ENCODE measurements at regions not wholly inside any gene's neighbourhood (a gene's known extent, or its start where the extent isn't known, plus 50 kb on each side); places are given as distances from the start of the nearest gene placed in this dataset.

GRCh38 chr6:18335948-18336347, 51.2 kb upstream of the RNF144B start:
- DNase-seq, result no peak
- TF ChIP-seq GATA1 (IDR thresholded peaks at IDR 0.05; ENCODE audit: low read depth, low read length), result no peak
- TF ChIP-seq POLR2A (IDR thresholded peaks at IDR 0.05; ENCODE audit: low read length), result no peak

GRCh38 chr6:18334251-18334650, 52.9 kb upstream of the RNF144B start:
- no peak for DNase-seq
- TF ChIP-seq POLR2A (IDR thresholded peaks at IDR 0.05; ENCODE audit: low read length), result no peak
- TF ChIP-seq GATA1 (IDR thresholded peaks at IDR 0.05; ENCODE audit: low read depth, low read length), result no peak

- TF ChIP-seq POLR2A (IDR thresholded peaks at IDR 0.05; ENCODE audit: low read length), result no peak
- no peak for TF ChIP-seq GATA1 (IDR thresholded peaks at IDR 0.05; ENCODE audit: low read depth, low read length)
- no peak for DNase-seq
Observed at GRCh38 chr6:18330548-18331081, 56.5 kb upstream of the RNF144B start.

GRCh38 chr6:18329776-18330175, 57.4 kb upstream of the RNF144B start:
- no peak for DNase-seq
- TF ChIP-seq GATA1 (IDR thresholded peaks at IDR 0.05; ENCODE audit: low read depth, low read length) (no peak), POLR2A (IDR thresholded peaks at IDR 0.05; ENCODE audit: low read length) (no peak)

- no peak for TF ChIP-seq GATA1 (IDR thresholded peaks at IDR 0.05; ENCODE audit: low read depth, low read length)
- no peak for TF ChIP-seq POLR2A (IDR thresholded peaks at IDR 0.05; ENCODE audit: low read length)
- no peak for DNase-seq
Observed at GRCh38 chr6:18328540-18328939, 58.6 kb upstream of the RNF144B start.

GRCh38 chr6:18328070-18328469, 59.1 kb upstream of the RNF144B start:
- DNase-seq, result no peak
- TF ChIP-seq POLR2A (IDR thresholded peaks at IDR 0.05; ENCODE audit: low read length) (no peak), GATA1 (IDR thresholded peaks at IDR 0.05; ENCODE audit: low read depth, low read length) (no peak)

GRCh38 chr6:18327626-18328025, 59.5 kb upstream of the RNF144B start:
- peak; percentile 8 to 23 for DNase-seq

GRCh38 chr6:18326980-18327379, 60.2 kb upstream of the RNF144B start:
- no peak for DNase-seq
- TF ChIP-seq GATA1 (IDR thresholded peaks at IDR 0.05; ENCODE audit: low read depth, low read length), result no peak
- TF ChIP-seq POLR2A (IDR thresholded peaks at IDR 0.05; ENCODE audit: low read length), result no peak

More at GRCh38 chr6:18327626-18328025, 59.5 kb upstream of the RNF144B start:
- TF ChIP-seq POLR2A (IDR thresholded peaks at IDR 0.05; ENCODE audit: low read length) (no peak), GATA1 (IDR thresholded peaks at IDR 0.05; ENCODE audit: low read depth, low read length) (no peak)

GRCh38 chr6:18326001-18326400, 61.1 kb upstream of the RNF144B start:
- no peak for DNase-seq
- TF ChIP-seq POLR2A (IDR thresholded peaks at IDR 0.05; ENCODE audit: low read length), result no peak
- TF ChIP-seq GATA1 (IDR thresholded peaks at IDR 0.05; ENCODE audit: low read depth, low read length), result no peak

- DNase-seq, result no peak
- no peak for TF ChIP-seq GATA1 (IDR thresholded peaks at IDR 0.05; ENCODE audit: low read depth, low read length)
- no peak for TF ChIP-seq POLR2A (IDR thresholded peaks at IDR 0.05; ENCODE audit: low read length)
Observed at GRCh38 chr6:18324706-18325042, 60.3 kb upstream of the DEK start.

- TF ChIP-seq POLR2A (IDR thresholded peaks at IDR 0.05; ENCODE audit: low read length), result no peak
- no peak for TF ChIP-seq GATA1 (IDR thresholded peaks at IDR 0.05; ENCODE audit: low read depth, low read length)
- peak; percentile 32 to 48 for DNase-seq
Observed at GRCh38 chr6:18323935-18324705, 59.8 kb upstream of the DEK start.

- no peak for TF ChIP-seq POLR2A (IDR thresholded peaks at IDR 0.05; ENCODE audit: low read length)
- TF ChIP-seq GATA1 (IDR thresholded peaks at IDR 0.05; ENCODE audit: low read depth, low read length), result no peak
- no peak for DNase-seq
Observed at GRCh38 chr6:18317850-18318249, 53.5 kb upstream of the DEK start.

- no peak for DNase-seq
- TF ChIP-seq POLR2A (IDR thresholded peaks at IDR 0.05; ENCODE audit: low read length) (no peak), GATA1 (IDR thresholded peaks at IDR 0.05; ENCODE audit: low read depth, low read length) (no peak)
Observed at GRCh38 chr6:18314317-18314997, 50.1 kb upstream of the DEK start.
